ENCODE measurements at regions not wholly inside any gene's neighbourhood (a gene's known extent, or its start where the extent isn't known, plus 50 kb on each side); places are given as distances from the start of the nearest gene placed in this dataset.

GRCh38 chr6:9507136-9507895 lies 907.6 kb downstream of the TFAP2A start:
- DNase-seq, result no peak

DNA sequence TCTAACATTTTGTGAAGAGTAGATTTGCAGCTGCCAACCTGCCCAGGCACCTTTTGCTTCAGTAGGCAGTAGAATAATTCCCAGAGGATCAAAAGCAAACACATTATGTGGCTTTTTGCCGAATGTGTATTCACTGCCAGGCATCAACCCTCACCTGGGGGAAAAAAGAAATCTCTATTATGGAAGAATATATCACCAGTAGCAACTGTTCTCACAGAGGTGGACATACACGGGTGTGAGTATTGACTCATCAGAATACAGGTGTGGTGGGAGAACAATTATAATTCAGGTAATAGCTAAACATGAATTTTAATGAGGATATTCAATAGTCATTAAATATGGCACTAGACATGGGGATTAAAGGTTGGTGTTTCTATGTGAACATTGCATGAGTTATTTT lies 910.7 kb downstream of the TFAP2A start:
- DNase-seq, result no peak

- DNase-seq, result no peak
These were observed 911.6 kb downstream of the TFAP2A start for GRCh38 chr6:9503111-9503761.

DNA sequence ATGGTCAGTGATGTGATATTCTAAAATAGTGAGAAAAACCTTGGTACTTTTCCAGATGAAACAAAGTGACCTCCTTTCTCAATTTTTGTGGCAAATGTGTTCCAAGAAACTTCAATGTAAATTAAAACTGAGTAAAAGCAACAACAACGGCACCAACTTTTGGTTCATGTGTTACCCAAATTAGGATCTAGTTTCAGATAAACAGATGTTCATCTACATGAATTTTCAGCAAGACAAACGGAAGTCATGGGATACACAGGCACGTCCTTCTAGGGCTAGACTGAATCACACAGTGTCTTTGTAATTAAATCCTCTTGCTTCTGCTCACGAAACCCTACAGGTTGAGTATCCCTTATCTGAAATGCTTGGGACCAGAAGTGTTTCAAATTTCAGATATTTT lies 915.2 kb downstream of the TFAP2A start:
- DNase-seq, result no peak

DNA sequence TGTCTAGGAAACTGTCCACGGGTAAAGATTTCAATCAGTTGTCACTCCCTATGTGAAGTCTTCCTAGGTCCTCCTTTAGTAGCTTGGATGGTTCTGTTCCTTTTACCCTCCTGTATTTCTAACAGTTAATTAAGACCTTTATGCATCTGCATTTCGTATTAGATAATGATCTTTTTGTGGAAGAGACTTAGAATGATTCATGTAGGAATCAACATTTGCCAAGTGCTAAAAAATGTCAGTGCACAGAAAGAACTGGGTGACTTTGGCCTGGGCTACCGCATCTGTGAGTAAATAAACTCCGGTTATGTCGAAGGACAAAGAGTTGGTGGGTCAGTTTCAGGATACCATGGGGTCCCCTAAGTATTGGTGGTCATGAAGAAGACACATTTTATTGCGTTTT lies 918.0 kb downstream of the TFAP2A start:
- DNase-seq, result no peak

- DNase-seq, result no peak
These were observed 920.0 kb downstream of the TFAP2A start for GRCh38 chr6:9494864-9495263.

DNA sequence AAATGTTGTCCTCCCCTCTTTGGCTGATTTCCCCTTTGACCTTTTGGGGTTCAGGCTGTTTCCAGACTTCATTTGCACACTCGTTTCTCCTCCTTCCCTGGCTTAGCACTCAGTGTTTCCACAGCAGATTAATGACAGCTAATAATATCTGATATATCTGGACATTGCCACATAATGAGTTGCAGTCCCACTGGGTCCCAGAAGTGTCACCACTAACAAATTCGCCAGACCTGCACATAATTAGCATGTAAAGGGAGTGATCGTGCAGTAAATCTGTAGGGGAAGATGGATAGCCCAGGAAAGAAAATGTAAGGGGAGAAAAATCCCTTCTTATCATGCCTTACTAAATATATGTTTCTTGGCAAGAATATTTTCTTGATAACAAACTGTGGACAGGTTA lies 922.1 kb downstream of the TFAP2A start:
- no peak for DNase-seq

- no peak for DNase-seq
These were observed 927.7 kb downstream of the TFAP2A start for GRCh38 chr6:9487128-9487527.

- no peak for DNase-seq
These were observed 928.9 kb downstream of the TFAP2A start for GRCh38 chr6:9485992-9486391.

DNA sequence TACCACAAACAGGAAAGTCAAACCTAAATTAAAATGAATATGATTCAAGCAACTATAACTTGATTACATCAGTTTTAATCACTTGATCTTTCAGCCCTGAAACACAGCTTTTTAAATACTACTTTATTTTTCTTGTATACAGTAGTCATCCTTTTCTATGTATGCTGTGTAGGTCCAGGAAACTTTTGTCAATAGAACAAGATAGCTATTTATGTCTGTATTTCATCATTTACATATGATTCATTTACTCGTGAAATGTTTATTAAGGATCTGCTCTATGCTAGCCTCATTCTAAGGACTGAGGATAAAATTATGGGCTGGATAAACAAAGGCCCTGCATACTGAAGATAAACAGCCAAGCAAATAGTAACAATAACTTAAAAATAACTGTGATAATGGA lies 930.2 kb downstream of the TFAP2A start:
- DNase-seq, result no peak

DNA sequence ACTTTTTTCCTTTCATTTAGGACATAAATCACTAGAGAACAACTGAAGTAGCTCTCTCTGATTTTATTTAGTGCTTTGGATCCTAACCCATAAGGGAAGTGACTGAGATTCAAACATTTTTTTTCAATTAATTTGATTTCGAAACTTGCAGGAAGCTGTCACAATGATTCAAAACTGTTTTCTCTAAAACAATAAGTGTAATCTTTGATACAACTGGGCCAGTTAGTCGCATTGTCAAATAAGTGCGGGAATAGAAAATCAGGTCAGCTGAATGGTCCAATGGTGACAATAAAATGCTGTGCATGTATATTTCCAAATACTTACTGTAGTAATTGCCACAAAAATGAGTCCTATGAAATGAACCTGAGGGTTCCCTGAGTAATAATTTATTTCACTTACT lies 930.8 kb downstream of the TFAP2A start:
- DNase-seq, result no peak

- no peak for DNase-seq
These were observed 932.7 kb downstream of the TFAP2A start for GRCh38 chr6:9482030-9482738.

- DNase-seq, result no peak
These were observed 933.4 kb downstream of the TFAP2A start for GRCh38 chr6:9481292-9482029.

DNA sequence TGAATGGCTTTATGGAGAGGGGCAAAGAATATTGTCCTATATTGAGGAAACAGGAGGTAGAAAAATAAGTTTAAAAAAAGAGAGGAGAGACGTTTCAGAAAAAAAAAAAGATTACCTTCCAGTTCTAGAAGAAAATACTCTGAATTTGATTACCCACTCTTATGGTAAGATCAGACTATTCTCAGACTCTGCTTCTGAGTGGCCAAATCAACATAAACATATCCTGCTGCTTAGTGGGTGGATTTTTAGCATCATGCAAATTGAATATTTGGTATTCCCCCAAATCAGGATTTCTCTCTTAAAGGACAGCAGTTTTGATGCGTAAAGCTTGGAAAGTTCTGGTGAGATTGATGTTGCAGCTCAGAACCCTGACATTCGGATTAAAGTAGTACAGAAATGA lies 946.6 kb downstream of the TFAP2A start:
- no peak for DNase-seq

GRCh38 chr6:9467741-9468140 lies 947.1 kb downstream of the TFAP2A start:
- DNase-seq, result no peak

- no peak for DNase-seq
These were observed 950.3 kb downstream of the TFAP2A start for GRCh38 chr6:9464583-9464982.

- DNase-seq, result no peak
These were observed 951.6 kb downstream of the TFAP2A start for GRCh38 chr6:9463311-9463710.

GRCh38 chr6:9461188-9461587 lies 953.7 kb downstream of the TFAP2A start:
- DNase-seq, result no peak

DNA sequence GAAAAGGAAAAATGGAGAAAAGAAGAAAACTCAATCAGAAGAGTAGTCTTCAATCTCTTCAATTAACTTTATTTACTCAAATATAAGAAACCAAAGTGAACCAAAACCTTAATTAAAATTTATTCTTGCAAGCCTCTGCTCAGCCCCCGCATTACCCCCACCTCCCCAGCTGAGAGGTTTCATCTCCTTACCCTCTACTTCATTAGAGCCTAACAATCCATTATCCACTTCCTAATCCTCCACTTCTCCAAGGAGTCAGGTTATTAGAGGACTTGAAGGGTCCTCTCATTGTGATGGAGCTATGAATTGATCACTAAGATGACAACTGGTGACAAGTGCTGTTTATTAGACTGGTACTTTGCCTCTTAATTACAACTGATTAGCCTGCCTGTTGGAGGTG lies 956.5 kb downstream of the TFAP2A start:
- DNase-seq, result no peak

- DNase-seq, result no peak
These were observed 958.8 kb downstream of the TFAP2A start for GRCh38 chr6:9455864-9456658.

- no peak for DNase-seq
These were observed 975.1 kb downstream of the TFAP2A start for GRCh38 chr6:9439621-9440330.

GRCh38 chr6:9437836-9438235 lies 977.0 kb downstream of the TFAP2A start:
- DNase-seq, result no peak

Measured in stimulated activated CD4-positive, alpha-beta T cell treated with anti-CD3 and anti-CD28 coated beads, Interleukin-2, amount 100 ng/mL, for 24 hours (primary cell).